Inflammatory macrophage treated with lipopolysaccharide for 1 hour (primary cell): ENCODE measurements at regions not wholly inside any gene's neighbourhood (a gene's known extent, or its start where the extent isn't known, plus 50 kb on each side); places are given as distances from the start of the nearest gene placed in this dataset.
A peak's percentile ranks its signal among the peaks of the same experiment; 100 is the strongest.

Experiments used
- DNase-seq, 2 donors: peaks; one replicate each; pipeline ENCODE4 v3.0.0-alpha.2; 2020 to 2022

DNA sequence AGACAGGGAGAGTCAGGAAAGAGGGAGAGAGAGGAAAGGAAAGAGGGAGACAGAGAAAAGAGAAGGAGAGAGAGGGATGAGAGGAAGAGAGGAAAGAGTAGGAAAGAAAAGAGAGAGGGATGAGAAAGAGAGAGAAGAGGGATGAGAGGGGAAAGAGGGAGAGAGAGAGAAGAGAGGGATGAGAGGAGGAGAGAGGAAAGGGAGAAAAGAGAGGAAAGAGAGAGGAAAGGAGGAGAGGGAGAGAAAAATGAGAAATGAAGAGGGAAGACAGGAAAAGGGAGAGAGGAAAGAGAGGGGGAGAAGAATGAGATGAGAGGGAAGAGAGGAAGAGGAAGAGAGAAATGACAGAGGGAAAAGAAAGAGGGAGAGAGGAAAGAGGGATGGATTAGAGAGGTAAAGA is 207.0 kb upstream of the SKOR2 start:
- DNase-seq: no peak

DNA sequence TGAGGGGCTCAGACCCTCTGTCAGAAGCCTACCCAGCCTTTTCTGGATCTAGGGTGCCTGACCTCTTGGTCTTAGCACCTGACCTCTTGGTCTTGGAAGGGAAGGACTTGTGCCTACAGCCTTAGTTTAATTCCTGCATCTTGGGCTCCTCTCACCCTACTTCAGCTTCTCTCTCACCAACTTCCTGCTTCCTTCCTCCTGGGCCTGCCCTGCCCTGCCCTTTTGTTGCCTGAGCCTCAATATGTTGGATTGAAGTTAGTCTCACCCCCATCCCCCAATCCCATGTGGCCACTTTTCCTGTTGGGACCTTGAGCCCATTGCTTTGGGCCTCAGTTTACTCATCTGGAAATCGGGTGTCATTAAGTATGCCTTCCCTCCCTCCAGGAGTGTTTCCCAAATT is 206.2 kb upstream of the SKOR2 start:
- DNase-seq: no peak

DNA sequence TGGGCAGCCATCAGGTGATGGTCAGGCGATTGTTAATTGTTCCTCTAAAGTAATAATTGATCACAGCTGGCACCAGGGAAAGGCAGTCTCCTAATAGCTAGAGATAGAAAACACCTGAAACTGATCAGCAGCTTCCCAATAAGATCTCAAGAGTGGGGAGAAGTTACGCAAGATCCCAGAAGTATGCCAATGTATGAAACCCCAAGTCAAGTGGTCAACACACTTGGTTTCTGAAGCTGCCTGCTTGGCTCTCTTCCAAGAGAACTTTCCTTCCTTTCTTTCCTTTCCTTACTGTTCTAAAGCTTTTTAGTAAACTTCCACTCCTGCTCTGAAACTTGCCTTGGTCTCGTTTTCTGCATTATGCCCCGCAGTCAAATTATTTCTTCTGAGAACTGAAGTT is 201.6 kb upstream of the SKOR2 start:
- DNase-seq: no peak

DNA sequence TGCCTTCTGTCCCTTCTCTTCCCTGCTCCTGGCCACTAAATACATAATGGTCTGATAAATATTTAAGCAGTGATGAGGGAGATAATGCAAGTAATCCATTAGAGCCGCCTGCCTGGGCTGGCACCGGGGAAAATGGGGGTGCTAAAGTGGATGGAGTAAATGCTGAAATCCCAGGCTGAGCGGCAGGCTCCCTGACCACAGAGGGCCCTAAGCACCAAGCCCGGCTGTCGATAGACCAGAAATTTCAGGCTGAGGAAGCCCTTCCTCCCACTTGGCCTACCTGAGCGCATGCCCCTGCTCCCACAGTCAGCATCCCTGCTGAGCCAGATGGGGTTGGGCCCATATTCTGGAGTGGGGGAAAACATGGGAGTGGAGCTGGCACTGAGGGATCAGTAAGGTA is 197.5 kb upstream of the SKOR2 start:
- no peak for DNase-seq

DNA sequence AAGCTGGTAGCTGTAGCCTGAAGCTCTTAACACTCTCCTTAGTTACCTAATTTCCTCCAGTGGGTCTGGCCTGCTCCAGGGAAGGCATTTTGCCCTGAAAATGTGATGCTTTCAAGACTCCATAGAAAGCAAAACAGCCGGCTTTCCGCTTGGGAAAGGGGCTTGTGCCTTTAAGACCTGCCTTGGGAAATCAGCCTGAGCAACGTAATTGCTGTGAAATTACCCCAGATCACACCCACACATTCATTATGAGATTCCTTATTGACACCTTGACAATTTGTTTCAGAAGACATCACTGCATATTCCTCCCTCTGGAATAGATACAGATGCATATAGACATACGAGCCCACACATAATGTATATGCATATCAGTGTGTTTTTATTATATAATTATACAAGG is 190.5 kb upstream of the SKOR2 start:
- no peak for DNase-seq

DNA sequence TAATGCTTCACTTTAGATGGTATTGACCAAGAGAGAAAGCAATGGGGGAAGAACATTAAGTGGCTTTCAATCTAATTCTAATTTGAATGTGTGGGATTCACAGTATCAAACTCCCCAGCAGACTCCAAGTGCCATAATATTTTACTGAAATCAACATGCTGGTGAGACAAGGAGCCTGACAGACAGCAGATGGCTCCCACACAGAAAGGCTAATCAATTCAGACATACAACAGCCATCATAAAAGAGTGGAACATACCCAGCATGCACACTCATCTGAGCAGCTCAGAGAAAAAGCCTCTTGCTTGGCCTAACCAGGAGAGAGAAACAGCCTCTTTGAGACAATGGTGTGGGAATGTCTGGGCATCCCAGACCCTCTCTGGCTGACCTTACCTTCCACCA is 186.5 kb upstream of the SKOR2 start:
- no peak for DNase-seq

DNA sequence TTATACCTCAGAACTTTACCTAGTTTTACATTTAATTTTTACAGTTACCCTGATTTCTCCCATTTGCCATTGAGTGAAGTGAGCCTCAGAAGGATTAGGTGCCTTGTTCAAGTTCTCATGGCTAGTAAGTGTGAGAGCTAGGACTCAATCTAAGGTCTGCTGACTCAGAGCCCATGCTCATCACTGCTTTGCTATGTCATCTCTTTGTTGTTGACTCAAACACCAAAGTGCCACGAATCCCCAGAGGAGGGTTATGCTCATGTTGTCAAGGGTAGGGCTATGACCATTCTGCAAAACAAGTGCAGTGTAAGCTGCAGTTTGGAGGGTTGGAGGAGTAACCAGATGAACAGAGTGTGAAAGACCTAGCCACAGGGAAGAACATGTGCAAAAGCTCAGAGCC is 185.4 kb upstream of the SKOR2 start:
- no peak for DNase-seq

DNA sequence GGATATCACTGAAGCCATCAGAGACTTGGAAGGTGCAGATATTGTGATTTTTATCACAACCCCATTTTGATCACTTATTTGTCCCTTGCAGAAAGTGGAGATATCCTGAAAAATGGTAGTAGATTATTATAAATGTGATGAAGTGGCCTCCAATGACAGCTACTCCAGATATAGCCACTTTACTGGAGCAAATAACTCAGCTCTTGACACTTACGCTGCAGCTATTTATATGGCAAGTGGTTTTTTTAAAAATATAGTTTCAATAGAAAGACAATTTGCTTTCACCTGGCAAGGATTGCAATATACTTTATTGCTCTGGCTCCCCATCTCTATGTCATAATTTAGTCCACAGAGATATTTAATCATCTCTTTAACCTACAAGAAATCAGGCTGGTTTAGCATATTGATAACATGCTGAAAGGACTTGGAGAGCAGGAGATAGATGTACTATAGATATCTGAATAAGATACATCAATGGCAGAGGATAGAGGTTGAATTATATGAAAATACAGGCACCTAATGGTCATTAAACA is 182.8 kb upstream of the SKOR2 start:
- no peak for DNase-seq

DNA sequence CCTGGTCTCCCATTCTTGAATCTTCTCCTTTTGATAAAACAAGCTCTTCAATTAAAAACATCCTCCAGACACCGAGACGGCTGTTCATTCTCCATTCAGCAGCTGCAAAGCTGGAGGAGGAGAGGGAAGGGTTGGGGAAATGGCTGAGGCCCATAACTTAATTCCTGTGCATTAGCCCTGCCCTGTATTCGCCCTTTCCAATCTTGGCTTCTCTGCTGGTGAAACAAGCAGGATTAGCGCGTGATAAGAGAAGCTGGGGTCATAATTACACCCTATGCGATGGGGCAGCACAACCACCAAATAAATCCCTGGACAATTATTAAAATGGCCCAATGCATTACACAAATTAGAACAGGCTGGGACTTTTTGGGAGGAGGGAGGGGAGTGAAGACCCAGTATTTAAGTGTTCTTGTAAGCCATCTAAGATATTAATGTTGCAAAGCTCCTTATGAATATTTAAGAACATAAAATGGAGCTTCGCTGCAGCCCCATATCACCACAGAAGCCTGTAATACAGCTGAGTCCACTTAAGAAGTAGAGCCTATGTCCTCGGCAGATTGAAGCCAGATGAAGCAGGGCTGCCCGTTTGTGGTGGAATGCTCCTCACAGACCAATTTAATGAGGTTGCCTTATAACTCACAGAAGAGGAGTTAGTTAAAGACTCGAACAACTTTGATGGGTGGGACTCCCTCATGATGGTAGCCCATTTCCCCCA is 176.6 kb upstream of the SKOR2 start:
- no peak for DNase-seq

DNA sequence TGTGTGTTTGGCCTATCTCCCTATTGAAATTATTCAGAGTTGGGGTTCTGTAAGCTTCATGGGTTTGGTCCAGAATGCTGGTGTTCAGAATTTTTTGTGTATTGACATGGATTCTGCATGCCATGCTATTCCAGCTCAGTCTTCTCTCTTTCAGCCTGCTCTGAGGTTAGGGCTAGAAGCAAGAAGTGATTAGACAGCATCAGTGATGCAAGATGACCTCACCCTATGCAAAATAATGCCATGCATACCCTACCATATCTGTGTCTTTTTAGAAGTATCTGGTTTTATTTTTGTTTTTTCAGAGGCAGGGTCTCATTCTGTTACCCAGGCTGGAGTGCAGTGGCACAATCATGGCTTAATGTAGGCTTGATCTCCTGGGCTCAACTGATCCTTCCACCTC is 175.6 kb upstream of the SKOR2 start:
- no peak for DNase-seq

DNA sequence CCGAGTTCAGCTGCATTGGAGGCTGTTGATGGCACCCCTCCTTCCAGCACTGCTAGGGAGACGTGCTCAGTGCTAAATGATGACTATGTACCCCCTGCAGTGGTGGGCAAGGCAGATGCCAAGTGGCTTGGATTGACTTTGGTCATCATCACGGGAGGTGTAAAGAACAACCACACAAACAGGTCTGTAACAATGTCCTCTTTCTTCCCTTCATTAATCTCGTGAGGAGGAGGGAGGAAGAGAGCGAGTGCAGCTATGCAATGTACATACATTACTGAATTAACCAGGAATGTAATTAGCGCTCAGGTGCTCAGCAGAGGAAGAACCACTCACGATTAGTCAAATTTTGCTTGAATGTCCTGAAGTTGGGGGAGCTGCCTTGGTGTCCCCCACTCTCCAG is 173.9 kb upstream of the SKOR2 start:
- DNase-seq: no peak

DNA sequence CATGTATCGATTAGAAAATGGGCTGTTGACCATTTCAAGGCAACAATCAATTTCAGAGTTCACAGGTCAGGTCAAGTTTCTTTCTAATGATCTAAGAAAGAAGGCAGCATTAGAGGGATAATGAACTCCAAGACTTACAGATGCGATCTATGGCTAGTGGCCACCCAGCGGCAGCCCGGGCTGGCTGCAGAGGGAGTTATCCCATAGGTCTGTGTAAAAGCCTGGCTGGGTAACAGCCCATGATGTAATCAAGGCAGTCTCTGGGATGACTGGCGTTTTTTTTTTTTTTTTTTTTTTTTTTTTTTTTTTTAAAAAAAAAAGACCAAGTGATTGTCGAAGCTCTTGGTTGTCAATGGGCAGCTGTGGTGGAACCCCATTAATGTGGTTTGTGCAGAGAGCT is 171.1 kb upstream of the SKOR2 start:
- DNase-seq: no peak

DNA sequence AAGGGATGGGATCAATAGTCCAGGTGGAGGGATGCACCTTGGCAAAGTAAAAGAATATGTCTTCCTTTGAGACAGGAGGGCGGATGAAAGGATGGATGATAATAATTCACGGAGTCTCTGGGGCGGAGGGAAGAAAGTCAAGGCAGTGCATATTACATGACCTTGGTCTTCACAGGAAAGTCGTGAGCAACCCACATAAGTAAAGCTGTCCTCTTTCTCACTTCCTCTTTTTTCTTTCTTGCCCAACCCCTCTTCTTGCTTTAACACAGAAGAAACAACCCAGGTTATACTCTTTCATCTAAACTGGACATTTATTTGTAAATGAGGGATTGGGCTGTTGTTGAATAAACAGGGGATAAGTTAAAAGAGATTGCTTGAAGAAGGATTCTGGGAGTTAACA is 168.7 kb upstream of the SKOR2 start:
- DNase-seq: no peak

DNA sequence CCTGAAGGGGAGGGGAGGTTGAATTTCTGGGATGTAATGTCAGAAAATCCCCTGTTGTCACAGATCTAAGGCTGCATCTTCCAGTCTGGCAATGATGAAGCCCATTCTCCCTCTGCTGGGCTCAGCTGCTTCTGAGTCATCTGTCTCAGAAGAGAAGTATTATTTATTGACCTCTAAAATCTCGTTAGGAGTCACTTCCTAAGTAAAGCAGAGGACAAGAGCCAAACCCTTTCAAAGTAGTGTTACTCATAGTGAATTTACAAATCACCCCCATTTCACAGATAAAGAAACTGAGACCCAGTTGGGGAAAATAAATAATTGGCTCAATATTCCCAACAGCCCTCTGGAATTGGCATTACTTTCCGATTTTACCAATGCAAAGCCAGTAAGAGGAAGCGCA is 167.3 kb upstream of the SKOR2 start:
- DNase-seq: peak in 1 of 2 donors; percentile 44

DNA sequence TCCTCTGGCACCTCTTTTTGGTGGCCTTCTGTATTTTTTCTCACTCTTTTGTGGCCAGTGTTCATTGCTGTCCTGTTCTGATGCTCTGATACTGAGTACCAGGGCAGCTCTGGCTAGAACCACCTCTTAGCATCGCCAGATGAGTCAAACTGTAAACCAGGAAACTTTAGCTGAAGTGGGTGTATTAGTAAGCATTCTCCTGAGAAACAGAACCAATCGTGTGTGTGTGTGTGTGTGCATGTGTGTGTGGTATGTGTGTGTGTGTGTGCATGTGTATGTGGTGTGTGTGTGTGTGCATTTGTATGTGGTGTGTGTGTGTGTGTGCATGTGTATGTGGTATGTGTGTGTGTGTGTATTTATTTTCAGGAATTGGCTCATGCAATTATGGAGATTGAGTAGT is 166.3 kb upstream of the SKOR2 start:
- DNase-seq: no peak

DNA sequence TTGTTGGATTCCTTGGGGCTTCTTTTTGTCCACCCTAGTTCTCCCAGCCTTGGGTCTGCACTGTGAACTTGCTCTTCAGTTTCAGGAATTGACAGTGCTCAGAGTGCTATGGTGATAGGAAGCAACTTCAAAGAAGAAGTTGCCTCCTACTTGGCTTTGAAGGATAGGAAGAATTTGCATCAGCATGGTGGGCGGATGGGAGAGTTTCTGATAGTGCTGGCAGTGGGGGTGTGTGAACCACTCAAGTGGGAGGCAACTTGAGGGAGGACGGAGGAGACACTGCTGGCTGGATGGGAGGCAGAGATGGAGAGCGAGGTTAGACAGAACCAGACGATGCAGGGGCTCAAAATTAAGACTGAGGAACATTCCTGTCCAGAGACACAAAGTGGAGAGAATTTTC is 164.4 kb upstream of the SKOR2 start:
- DNase-seq: peak; percentile 16 to 28

DNA sequence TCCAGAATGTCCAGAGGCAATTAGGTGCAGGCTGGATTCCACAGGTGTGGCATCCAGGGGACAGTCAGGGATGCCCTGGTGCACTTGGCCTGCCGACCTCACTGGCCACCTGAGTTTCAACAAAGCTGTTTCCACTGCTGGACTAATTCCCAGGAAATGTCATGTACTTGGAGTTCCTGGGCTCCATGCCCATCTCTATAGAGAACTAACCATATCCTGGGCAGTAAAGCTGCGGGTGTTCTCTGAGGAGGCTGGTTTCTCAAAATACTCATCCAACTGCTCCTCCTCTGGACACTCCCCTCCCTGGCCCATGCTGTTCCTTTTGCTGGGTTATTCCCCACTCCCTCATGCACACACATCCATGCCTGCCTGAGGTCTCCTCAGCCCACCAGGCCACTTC is 161.9 kb upstream of the SKOR2 start:
- DNase-seq: no peak

DNA sequence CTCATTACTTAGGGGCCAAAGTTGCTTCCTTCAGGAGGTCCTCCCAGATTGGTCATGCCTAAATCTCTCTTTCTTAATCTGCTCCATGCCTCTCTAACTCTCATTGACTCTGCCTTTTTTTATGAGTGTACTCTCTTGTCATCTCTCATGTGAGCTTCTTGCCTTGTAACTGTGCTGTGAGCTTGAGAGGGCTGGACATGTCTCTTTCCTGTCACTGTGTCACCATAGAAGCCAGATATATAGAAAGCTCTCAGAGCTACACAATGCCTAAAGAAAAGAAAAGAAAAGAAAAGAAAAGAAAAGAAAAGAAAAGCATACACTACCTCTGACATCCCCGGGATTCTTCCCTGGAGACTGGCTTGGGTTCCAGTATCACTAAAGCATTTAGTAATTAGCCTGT is 161.5 kb upstream of the SKOR2 start:
- DNase-seq: no peak

DNA sequence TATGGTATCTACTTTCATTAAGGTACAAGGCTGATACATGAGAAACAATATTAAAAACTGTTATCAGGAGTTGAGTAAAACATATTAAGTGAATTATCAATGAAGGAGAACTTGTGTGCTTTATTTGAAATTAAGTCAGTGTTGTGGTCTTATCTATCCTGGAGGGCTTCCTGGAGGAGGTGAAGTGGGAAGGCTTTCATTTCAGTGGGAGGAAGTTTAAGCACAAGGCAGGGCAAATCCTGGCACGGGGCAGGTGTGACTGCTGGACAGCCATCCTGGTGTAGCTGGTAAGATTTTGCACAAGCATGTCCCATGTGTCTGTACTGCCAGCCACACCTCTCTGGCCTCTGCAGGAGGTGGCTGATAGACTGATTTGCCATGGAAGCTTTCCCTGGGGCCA is 159.7 kb upstream of the SKOR2 start:
- DNase-seq: no peak

DNA sequence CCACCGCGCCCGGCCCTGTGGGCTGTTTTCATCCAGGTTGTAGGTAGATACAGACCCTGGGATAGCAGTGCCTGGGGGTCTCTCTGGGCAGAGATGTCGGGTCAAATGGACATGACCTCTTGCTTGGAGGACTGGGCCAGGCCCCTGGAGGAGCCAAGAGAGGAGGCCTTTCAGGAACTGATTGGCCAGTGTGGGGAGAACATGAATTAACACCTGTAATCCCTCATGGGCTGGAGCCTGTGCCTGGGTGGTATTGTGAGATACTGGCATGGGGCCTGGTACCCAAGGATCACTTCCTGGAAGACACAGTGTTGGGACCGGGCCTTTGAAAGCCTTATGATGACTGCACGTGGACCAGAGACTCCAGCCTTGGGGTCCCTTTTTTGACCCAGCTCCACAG is 158.7 kb upstream of the SKOR2 start:
- DNase-seq: no peak

DNA sequence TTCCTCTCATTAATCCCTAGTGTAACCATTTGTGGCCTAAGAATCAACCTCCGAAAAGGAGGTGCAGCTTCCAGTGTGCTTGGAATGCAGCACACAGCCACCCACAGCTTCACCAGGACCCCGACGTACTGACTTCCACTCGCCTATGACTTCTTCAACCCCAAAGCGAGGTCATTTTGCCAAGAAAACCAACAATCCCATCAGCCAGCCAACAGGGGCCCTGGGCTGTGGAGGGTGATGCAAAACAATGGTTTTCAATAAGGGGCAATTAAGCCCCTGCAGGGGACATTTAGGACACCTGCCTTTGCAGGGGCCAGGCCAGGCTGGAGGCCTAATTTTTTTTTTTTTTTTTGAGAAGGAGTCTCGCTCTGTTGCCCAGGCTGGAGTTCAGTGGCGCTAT is 158.1 kb upstream of the SKOR2 start:
- no peak for DNase-seq

DNA sequence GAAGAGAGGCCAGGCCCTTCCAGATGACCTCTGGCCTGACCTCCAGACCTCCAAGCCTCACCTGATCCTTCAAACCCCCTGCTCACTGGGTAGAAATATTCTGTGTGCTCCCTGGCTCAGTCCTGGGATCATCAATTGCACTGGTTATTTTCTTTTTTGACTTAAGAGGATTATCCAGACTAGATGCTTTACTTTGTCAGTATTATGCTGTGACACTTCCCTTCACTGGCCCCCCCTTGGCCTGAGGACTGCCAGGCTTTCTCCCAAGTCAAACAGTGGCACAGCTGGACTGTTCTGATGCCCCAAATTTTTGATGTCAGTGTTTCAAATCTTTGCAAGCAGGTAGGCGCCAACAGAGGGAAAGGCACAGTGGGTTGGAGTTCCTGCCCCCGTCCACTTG is 156.3 kb upstream of the SKOR2 start:
- DNase-seq: no peak

DNA sequence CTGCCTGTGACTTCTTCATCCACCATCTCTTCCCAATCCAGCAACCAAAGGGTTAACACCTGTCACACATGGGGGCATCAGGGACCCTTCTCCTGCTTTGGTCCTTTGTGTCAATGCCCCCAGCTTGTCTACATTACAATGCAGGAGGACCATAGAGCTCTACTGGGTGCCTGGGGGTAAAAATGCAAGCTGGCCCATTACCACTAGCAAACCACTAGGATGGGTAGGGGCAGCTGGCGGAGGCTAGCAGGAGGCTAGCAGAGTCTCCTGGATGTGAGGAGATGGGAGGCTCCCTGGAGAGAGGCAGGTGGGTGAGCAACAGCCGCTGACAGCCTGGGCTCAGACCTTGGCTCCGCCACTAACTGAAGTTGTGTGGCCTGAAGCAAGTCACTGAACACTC is 153.4 kb upstream of the SKOR2 start:
- DNase-seq: no peak

DNA sequence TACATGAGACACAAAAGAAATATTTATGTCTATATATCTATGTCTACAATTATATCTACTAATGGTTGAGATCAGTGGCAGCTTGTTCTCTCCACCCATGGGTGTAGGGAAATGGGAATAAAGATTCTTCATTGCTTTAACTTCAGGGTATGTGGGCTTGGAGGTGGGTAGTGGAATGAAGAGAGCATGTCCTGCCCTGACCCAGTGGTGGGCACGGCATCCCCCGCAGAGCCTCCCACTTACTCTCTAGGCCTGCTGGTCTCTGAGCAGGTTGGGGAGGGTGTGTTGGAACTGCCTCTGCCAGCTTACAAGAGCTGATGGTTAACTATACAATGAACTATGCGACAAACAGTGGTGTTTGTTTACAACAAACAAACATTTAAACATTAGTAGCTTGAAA is 152.5 kb upstream of the SKOR2 start:
- DNase-seq: no peak

DNA sequence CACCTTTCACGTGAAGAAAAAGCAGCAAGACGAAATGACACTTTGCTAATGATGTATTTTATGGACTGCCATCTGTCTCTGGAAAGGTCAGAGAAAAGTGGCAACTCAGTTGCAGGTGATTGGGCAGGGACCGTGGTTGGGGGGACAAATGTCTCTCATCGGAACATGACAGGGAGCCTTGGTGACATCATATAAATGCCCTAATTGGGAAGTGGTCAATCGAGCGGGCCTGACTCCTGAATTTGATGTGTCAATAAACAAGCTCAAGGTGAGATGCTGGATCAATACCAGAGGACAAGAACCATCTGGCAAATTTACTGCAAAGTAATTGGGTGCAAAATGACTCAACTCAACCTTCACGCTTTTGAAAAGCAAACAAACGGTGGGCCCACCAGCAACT is 151.9 kb upstream of the SKOR2 start:
- no peak for DNase-seq

DNA sequence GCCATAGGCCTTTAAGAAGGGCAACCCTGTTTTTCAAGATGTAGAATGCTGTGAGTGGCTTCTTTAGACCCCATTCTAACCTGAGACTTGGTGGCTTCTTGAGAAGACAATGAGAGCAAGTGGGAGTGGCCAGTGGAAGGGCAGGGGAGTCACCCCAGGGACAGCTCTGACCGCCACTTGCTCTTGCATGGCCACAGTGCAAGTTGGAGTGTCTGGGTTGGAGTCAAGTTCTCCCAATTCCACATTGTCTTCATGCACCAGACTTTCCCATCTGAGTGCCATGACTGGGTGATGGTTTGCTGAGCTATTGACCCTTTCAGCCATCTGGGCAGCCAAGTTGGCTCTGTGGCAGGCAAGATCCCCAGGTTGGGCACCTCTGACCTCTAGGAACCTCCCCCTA is 148.0 kb upstream of the SKOR2 start:
- DNase-seq: no peak
